HepG2 (cell line): ENCODE measurements at regions not wholly inside any gene's neighbourhood (a gene's known extent, or its start where the extent isn't known, plus 50 kb on each side); places are given as distances from the start of the nearest gene placed in this dataset.

Experiments used
- ATAC-seq: fragments of 200-7000 bp; cut with Tn5 transposase; 3 replicates; pipeline ENCODE4 v1.9.1; 2020; ENCODE audit warnings: mild to moderate bottlenecking, moderate library complexity
- BruUV-seq: library from RNA; stranded (reverse); fragments of 400-500 nt; replicated peaks from 2 replicates; lab custom pipeline; 2021; lab: Mats Ljungman, UMichigan
- CTCF ChIA-PET: fragments of 300-600 bp; formaldehyde crosslinking; extraction: SDS; loops from one replicate; lab custom pipeline; 2021; ENCODE audit warnings: low total read pairs, inconsistent platforms, low intra/inter-chr PET ratio; lab: Yijun Ruan, JAX
- POLR2A ChIA-PET: fragments of 350-600 bp; sonication (Branson Sonifier 250); formaldehyde crosslinking; loops from one replicate; lab custom pipeline; 2020; ENCODE audit warnings: antibody characterized with exemption, inconsistent platforms; lab: Yijun Ruan, JAX
- DNase-seq: peaks from one replicate; pipeline ENCODE4 v3.0.0-alpha.2; 2015; ENCODE audit warnings: low spot score
- FAIRE-seq: peaks from 3 replicates; lab custom pipeline; 2011; peaks lifted over from hg19 to GRCh38; lab: Jason Lieb, UNC
- H2AFZ ChIP-seq: one replicate; pipeline ENCODE4 v1.6.1; 2011; ENCODE audit warnings: low read length, inconsistent platforms
- H3K27ac ChIP-seq: fragments of 300-600 bp; 3 replicates; pipeline ENCODE4 v1.8.0; 2011; ENCODE audit warnings: mixed run types, mild to moderate bottlenecking, mixed read lengths, low read length, inconsistent platforms; ENCODE audit not compliant: insufficient read depth; ENCODE audit errors: extremely low read length
- H3K27me3 ChIP-seq, 2 experiments: fragments of 200-600 bp in 1 of 2; 2 replicates in 1 of 2; 3 replicates in 1 of 2; pipeline versions ENCODE4 v1.6.0 to v1.8.0; 2011; ENCODE audit warnings: low read length in 2 of 2, mild to moderate bottlenecking in 2 of 2, moderate library complexity in 2 of 2, inconsistent platforms in 1 of 2; ENCODE audit not compliant: insufficient read depth in 2 of 2, control insufficient read depth in 1 of 2
- H3K36me3 ChIP-seq, 2 experiments: fragments of 200-600 bp in 1 of 2; replicated peaks in 1 of 2; 2 replicates in 1 of 2; 3 replicates in 1 of 2; pipeline versions ENCODE4 v1.5.1 to v1.8.0; 2011; ENCODE audit warnings: low read length in 2 of 2, inconsistent platforms in 1 of 2; ENCODE audit not compliant: insufficient read depth in 2 of 2, control insufficient read depth in 1 of 2
- H3K4me1 ChIP-seq: 2 replicates; pipeline ENCODE4 v1.5.1; 2012; ENCODE audit warnings: low read length, inconsistent platforms; ENCODE audit not compliant: insufficient read depth
- H3K4me2 ChIP-seq: 2 replicates; pipeline ENCODE4 v1.6.0; 2011; ENCODE audit warnings: low read depth, low read length, inconsistent platforms
- H3K4me3 ChIP-seq, 3 experiments: fragments of 200-600 bp in 1 of 3; sonication (generic), shearing (Covaris generic) in 1 of 3; replicated peaks in 1 of 3; 2 replicates each; pipeline ENCODE4 v1.5.1; 2011 to 2016; ENCODE audit warnings: low read length in 3 of 3, inconsistent platforms in 2 of 3, low read depth in 2 of 3, mild to moderate bottlenecking in 2 of 3, control low read depth in 1 of 3, mixed read lengths in 1 of 3; ENCODE audit not compliant: insufficient read depth in 1 of 3
- H3K79me2 ChIP-seq: one replicate; pipeline ENCODE4 v1.6.1; 2011; ENCODE audit warnings: low read length, inconsistent platforms; ENCODE audit not compliant: insufficient read depth
- H3K9ac ChIP-seq: 2 replicates; pipeline ENCODE4 v1.6.0; 2011; ENCODE audit warnings: mild to moderate bottlenecking, low read depth, low read length, inconsistent platforms; ENCODE audit not compliant: insufficient read depth
- H3K9me3 ChIP-seq: 2 replicates; pipeline ENCODE4 v1.5.1; 2012; ENCODE audit warnings: mild to moderate bottlenecking, low read length
- H4K20me1 ChIP-seq: 2 replicates; pipeline ENCODE4 v1.6.0; 2011; ENCODE audit warnings: inconsistent platforms, mild to moderate bottlenecking, low read length, moderate library complexity; ENCODE audit not compliant: insufficient read depth
- NCOA1 ChIP-seq: sonication (generic); formaldehyde crosslinking; IDR thresholded peaks from 2 replicates; pipeline ENCODE4 v1.9.0; 2021; ENCODE audit warnings: missing genetic modification reagents
- PCBP1 ChIP-seq: fragments of 200-400 bp; formaldehyde crosslinking; IDR thresholded peaks from 2 replicates; pipeline ENCODE4 v1.6.1; 2017; ENCODE audit warnings: mild to moderate bottlenecking, low read depth, low read length, borderline replicate concordance
- SAP130 ChIP-seq: IDR thresholded peaks from 2 replicates; pipeline ENCODE4 v1.6.1; 2016; ENCODE audit warnings: low read depth
- SMAD1 ChIP-seq: sonication (generic); formaldehyde crosslinking; IDR thresholded peaks from 2 replicates; pipeline ENCODE4 v1.4.0; 2020; ENCODE audit warnings: missing genetic modification reagents, low read depth, mild to moderate bottlenecking, borderline replicate concordance
- SMARCE1 ChIP-seq: fragments of 450-650 bp; IDR thresholded peaks from 2 replicates; pipeline ENCODE4 v1.6.1; 2017; ENCODE audit warnings: borderline replicate concordance
- SP2 ChIP-seq: sonication (generic); formaldehyde crosslinking; IDR thresholded peaks from 2 replicates; pipeline ENCODE4 v1.5.1; 2020; ENCODE audit warnings: mild to moderate bottlenecking, missing genetic modification reagents
- TARDBP ChIP-seq: sonication (generic); formaldehyde crosslinking; IDR thresholded peaks from 2 replicates; pipeline ENCODE4 v1.8.0; 2022; ENCODE audit warnings: mild to moderate bottlenecking, missing genetic modification reagents
- ZNF629 ChIP-seq: sonication (generic); formaldehyde crosslinking; conservative IDR thresholded peaks from 2 replicates; pipeline ENCODE4 v1.5.0; 2020; ENCODE audit warnings: missing genetic modification reagents
- WGBS: methylation state at CpG from one replicate; pipeline ENCODE4 v1.1.6; 2017; ENCODE audit warnings: low lambda C conversion rate; 5-methylcytosine and 5-hydroxymethylcytosine counted together
- in situ Hi-C: cut with HindIII; loops from 2 replicates; pipeline ENCODE4 v1.10.0; 2017; ENCODE audit warnings: low pct_unique_long_range_greater_than_20kb; ENCODE audit not compliant: extremely low pct_ligation_motif_present
- intact Hi-C: fragments of 100-400 bp; cut with micrococcal nuclease; formaldehyde crosslinking; loops from one replicate; pipeline ENCODE4 v1.10.0; 2022; ENCODE audit not compliant: unreplicated experiment
- TF ChIP-seq, protein P1 (sequence below): sonication (generic); formaldehyde crosslinking; IDR thresholded peaks from 2 replicates; pipeline ENCODE4 v1.4.0; 2020; ENCODE audit warnings: missing genetic modification reagents
- TF ChIP-seq, protein P2 (sequence below): IDR thresholded peaks from 2 replicates; pipeline ENCODE4 v1.6.1; 2016; ENCODE audit warnings: mild to moderate bottlenecking, missing biosample characterization, missing genetic modification reagents
- TF ChIP-seq, protein P3 (sequence below): sonication (generic); formaldehyde crosslinking; IDR thresholded peaks from 2 replicates; pipeline ENCODE4 v1.4.0; 2020; ENCODE audit warnings: missing genetic modification reagents, borderline replicate concordance
- TF ChIP-seq, protein P4 (sequence below): sonication (generic); formaldehyde crosslinking; IDR thresholded peaks from 2 replicates; pipeline ENCODE4 v1.5.0; 2020; ENCODE audit warnings: missing genetic modification reagents

DNA sequence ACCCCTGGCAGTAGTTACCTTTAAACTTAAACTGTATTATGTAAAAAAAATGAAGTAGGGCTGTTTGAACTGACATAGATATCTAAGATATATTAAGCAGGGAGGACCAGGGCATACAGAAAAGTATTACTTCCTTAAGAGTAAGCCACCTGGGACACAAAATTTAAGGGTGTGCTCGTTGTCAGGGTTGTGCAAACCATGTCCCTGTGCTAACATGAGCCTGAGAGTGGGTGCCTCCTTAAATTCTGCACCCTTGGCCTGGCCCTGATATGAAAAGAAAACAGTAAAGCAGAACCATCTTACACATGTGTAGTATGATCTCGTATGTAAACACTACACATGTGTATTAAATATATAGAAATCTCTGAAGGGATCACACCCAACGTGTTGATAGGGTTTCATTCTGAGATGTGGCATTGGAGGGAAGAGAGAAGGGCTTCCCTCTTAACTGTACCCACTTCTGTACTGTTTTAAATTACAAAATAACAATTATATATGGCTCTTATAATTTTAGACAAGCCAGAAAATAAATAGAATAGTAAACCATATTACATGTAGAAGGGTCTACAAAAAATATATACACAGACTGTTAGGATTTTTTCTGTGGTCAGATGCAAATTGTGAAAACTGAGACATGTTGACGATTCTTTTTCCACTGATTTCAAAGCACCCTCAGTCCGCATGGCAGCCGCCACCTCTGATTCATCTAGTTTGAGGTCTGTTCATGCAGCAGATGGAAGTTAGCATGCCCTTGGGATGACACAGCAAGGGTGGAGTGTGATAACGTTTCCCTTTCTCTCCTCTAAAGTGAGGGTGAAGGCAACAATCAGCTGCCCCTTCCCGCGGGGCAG is 400.8 kb upstream of the PROK2 start:
- Histone ChIP-seq H3K27ac (no peak overlapping the region), H3K4me2 (no peak overlapping the region), H4K20me1 (no peaks in the 10 kb centered on the region), H3K4me3 (no peak overlapping the region), H3K79me2 (no peaks in the 10 kb centered on the region), H3K4me1 (peaks cover 21% of the 10 kb centered on the region), H2AFZ (no peak overlapping the region), H3K27me3 (no peaks in the 10 kb centered on the region), H3K9ac (no peak overlapping the region), H3K9me3 (no peaks in the 10 kb centered on the region), H3K36me3 (no peaks in the 10 kb centered on the region)
- FAIRE-seq (no peak), DNase-seq (peak; percentile 7), ATAC-seq (no peak)
- in situ Hi-C loops, result no loop called here
- intact Hi-C loops, result no loop called here
- POLR2A ChIA-PET, result no interaction called here
- CTCF ChIA-PET, result no interaction called here
- TF ChIP-seq SAP130 (CRISPR knock-in tag), result no peak
- TF ChIP-seq, protein P1, sequence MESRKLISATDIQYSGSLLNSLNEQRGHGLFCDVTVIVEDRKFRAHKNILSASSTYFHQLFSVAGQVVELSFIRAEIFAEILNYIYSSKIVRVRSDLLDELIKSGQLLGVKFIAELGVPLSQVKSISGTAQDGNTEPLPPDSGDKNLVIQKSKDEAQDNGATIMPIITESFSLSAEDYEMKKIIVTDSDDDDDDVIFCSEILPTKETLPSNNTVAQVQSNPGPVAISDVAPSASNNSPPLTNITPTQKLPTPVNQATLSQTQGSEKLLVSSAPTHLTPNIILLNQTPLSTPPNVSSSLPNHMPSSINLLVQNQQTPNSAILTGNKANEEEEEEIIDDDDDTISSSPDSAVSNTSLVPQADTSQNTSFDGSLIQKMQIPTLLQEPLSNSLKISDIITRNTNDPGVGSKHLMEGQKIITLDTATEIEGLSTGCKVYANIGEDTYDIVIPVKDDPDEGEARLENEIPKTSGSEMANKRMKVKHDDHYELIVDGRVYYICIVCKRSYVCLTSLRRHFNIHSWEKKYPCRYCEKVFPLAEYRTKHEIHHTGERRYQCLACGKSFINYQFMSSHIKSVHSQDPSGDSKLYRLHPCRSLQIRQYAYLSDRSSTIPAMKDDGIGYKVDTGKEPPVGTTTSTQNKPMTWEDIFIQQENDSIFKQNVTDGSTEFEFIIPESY (CRISPR knock-in tag), result peak; percentile 75
- no TSS peak for BruUV-seq
- WGBS, result 46% methylated on average over 9 of the region's 9 CpGs

DNA sequence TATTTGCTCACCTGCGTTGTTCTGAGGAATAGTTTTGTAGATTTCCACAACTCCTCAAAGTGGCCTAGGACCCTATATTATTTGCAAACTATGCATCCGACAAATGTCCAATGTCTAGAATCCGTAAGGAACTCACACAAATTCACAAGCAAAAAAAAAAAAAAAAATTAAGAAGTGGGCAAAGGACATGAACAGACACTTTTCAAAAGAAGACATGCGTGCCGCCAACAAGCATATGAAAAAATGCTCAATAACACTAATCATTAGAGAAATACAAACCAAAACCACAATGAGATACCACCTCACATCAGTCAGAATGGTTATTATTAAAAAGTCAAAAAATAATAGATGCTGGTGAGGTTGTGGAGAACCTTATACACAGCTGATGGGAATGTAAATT is 398.5 kb upstream of the PROK2 start:
- ChIA-PET CTCF (no interaction called here), POLR2A (no interaction called here)
- 93% methylated on average over 5 of the region's 5 CpGs for WGBS
- no peaks in the 10 kb centered on the region for H4K20me1 ChIP-seq
- H3K9me3 ChIP-seq, result no peaks in the 10 kb centered on the region
- no TSS peak for BruUV-seq
- no peak overlapping the region for H2AFZ ChIP-seq
- H3K9ac ChIP-seq, result no peak overlapping the region
- peaks cover 21% of the 10 kb centered on the region for H3K4me1 ChIP-seq
- H3K27me3 ChIP-seq, result no peaks in the 10 kb centered on the region
- intact Hi-C loops, result no loop called here
- no peaks in the 10 kb centered on the region for H3K36me3 ChIP-seq
- H3K4me2 ChIP-seq, result no peak overlapping the region
- no peak for FAIRE-seq
- no peak overlapping the region for H3K27ac ChIP-seq
- no peak for DNase-seq
- H3K4me3 ChIP-seq, result no peak overlapping the region
- H3K79me2 ChIP-seq, result no peaks in the 10 kb centered on the region
- ATAC-seq, result no peak
- in situ Hi-C loops, result no loop called here
- TF ChIP-seq TARDBP (CRISPR knock-in tag) (no peak), SMAD1 (CRISPR knock-in tag) (no peak), SMARCE1 (no peak), PCBP1 (no peak), NCOA1 (CRISPR knock-in tag) (no peak), SP2 (CRISPR knock-in tag) (no peak), ZNF629 (CRISPR knock-in tag) (no peak)
- TF ChIP-seq, protein P2, sequence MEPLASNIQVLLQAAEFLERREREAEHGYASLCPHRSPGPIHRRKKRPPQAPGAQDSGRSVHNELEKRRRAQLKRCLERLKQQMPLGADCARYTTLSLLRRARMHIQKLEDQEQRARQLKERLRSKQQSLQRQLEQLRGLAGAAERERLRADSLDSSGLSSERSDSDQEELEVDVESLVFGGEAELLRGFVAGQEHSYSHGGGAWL (CRISPR knock-in tag), result no peak
- TF ChIP-seq, protein P3, sequence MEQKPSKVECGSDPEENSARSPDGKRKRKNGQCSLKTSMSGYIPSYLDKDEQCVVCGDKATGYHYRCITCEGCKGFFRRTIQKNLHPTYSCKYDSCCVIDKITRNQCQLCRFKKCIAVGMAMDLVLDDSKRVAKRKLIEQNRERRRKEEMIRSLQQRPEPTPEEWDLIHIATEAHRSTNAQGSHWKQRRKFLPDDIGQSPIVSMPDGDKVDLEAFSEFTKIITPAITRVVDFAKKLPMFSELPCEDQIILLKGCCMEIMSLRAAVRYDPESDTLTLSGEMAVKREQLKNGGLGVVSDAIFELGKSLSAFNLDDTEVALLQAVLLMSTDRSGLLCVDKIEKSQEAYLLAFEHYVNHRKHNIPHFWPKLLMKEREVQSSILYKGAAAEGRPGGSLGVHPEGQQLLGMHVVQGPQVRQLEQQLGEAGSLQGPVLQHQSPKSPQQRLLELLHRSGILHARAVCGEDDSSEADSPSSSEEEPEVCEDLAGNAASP (CRISPR knock-in tag), result no peak
- TF ChIP-seq, protein P4, sequence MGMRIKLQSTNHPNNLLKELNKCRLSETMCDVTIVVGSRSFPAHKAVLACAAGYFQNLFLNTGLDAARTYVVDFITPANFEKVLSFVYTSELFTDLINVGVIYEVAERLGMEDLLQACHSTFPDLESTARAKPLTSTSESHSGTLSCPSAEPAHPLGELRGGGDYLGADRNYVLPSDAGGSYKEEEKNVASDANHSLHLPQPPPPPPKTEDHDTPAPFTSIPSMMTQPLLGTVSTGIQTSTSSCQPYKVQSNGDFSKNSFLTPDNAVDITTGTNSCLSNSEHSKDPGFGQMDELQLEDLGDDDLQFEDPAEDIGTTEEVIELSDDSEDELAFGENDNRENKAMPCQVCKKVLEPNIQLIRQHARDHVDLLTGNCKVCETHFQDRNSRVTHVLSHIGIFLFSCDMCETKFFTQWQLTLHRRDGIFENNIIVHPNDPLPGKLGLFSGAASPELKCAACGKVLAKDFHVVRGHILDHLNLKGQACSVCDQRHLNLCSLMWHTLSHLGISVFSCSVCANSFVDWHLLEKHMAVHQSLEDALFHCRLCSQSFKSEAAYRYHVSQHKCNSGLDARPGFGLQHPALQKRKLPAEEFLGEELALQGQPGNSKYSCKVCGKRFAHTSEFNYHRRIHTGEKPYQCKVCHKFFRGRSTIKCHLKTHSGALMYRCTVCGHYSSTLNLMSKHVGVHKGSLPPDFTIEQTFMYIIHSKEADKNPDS, result no peak
